Inferior parietal cortex (tissue), 1 donor: ENCODE measurements at regions not wholly inside any gene's neighbourhood (a gene's known extent, or its start where the extent isn't known, plus 50 kb on each side); places are given as distances from the start of the nearest gene placed in this dataset.
"Not testable (repeated sequence)": the region's sequence is repeated elsewhere in the genome, so short reads cannot be mapped to it uniquely, and the experiment has no call there.

Experiments
- DNase-seq: peaks from one replicate; pipeline ENCODE4 v3.0.0-alpha.2; 2016; ENCODE audit errors: extremely low spot score

- DNase-seq: no peak
Observed at GRCh38 chr5:15338546-15338945, 161.4 kb upstream of the FBXL7 start.

GRCh38 chr5:15334551-15335266, 165.3 kb upstream of the FBXL7 start:
- DNase-seq: no peak

GRCh38 chr5:15333091-15333490, 166.9 kb upstream of the FBXL7 start:
- DNase-seq: no peak

- DNase-seq: no peak
Observed at GRCh38 chr5:15326932-15327331, 173.0 kb upstream of the FBXL7 start.

- no peak for DNase-seq
Observed at GRCh38 chr5:15326471-15326870, 173.5 kb upstream of the FBXL7 start.

- DNase-seq: no peak
Observed at GRCh38 chr5:15322421-15322820, 177.6 kb upstream of the FBXL7 start.

- no peak for DNase-seq
Observed at GRCh38 chr5:15321776-15322175, 178.2 kb upstream of the FBXL7 start.

GRCh38 chr5:15320871-15321270, 179.1 kb upstream of the FBXL7 start:
- peak; percentile 31 for DNase-seq

- no peak for DNase-seq
Observed at GRCh38 chr5:15304914-15305834, 194.8 kb upstream of the FBXL7 start.

GRCh38 chr5:15304066-15304731, 195.8 kb upstream of the FBXL7 start:
- DNase-seq: no peak

GRCh38 chr5:15300141-15300540, 199.8 kb upstream of the FBXL7 start:
- no peak for DNase-seq

- no peak for DNase-seq
Observed at GRCh38 chr5:15290953-15291352, 209.0 kb upstream of the FBXL7 start.

GRCh38 chr5:15286650-15287049, 213.3 kb upstream of the FBXL7 start:
- DNase-seq: peak; percentile 50

- DNase-seq: peak; percentile 14
Observed at GRCh38 chr5:15285901-15286583, 213.9 kb upstream of the FBXL7 start.

- DNase-seq: no peak
Observed at GRCh38 chr5:15284706-15285105, 215.3 kb upstream of the FBXL7 start.

GRCh38 chr5:15283076-15283475, 216.9 kb upstream of the FBXL7 start:
- DNase-seq: no peak

- DNase-seq: no peak
Observed at GRCh38 chr5:15282611-15283010, 217.4 kb upstream of the FBXL7 start.

- not testable (repeated sequence) for DNase-seq
Observed at GRCh38 chr5:15271596-15271995, 228.4 kb upstream of the FBXL7 start.

- DNase-seq: no peak
Observed at GRCh38 chr5:15267966-15268365, 232.0 kb upstream of the FBXL7 start.

GRCh38 chr5:15266841-15267240, 233.1 kb upstream of the FBXL7 start:
- DNase-seq: no peak

- DNase-seq: no peak
Observed at GRCh38 chr5:15266229-15266628, 233.8 kb upstream of the FBXL7 start.

- DNase-seq: no peak
Observed at GRCh38 chr5:15263942-15264341, 236.0 kb upstream of the FBXL7 start.
